Smooth muscle cell (in vitro differentiated cells): ENCODE measurements at regions not wholly inside any gene's neighbourhood (a gene's known extent, or its start where the extent isn't known, plus 50 kb on each side); places are given as distances from the start of the nearest gene placed in this dataset.

Source experiments
- DNase-seq: peaks from one replicate; lab custom pipeline; 2025; ENCODE audit not compliant: unreplicated experiment; lab: John Stamatoyannopoulos, UW
- H2AFZ ChIP-seq: fragments of 200-600 bp; sonication (generic); 2 replicates; pipeline ENCODE4 v1.6.0; 2016; ENCODE audit warnings: antibody characterized with exemption, low read depth, mild to moderate bottlenecking
- H3F3A ChIP-seq: fragments of 200-600 bp; sonication (generic); 2 replicates; pipeline ENCODE4 v1.6.0; 2017; ENCODE audit warnings: antibody characterized with exemption, low read depth
- H3K27ac ChIP-seq: fragments of 200-600 bp; sonication (generic); 2 replicates; pipeline ENCODE4 v1.5.1; 2016; ENCODE audit warnings: low read depth, mild to moderate bottlenecking
- H3K27me3 ChIP-seq: fragments of 200-600 bp; sonication (generic); 2 replicates; pipeline ENCODE4 v1.6.1; 2016; ENCODE audit warnings: low read depth, mild to moderate bottlenecking
- H3K36me3 ChIP-seq: fragments of 200-600 bp; sonication (generic); 2 replicates; pipeline ENCODE4 v1.5.1; 2016; ENCODE audit warnings: low read depth
- H3K4me1 ChIP-seq: fragments of 200-600 bp; sonication (generic); 2 replicates; pipeline ENCODE4 v1.5.1; 2016; ENCODE audit warnings: low read depth
- H3K4me2 ChIP-seq: fragments of 200-600 bp; sonication (generic); 2 replicates; pipeline ENCODE4 v1.6.0; 2016; ENCODE audit warnings: mild to moderate bottlenecking
- H3K4me3 ChIP-seq: fragments of 200-600 bp; sonication (generic); 2 replicates; pipeline ENCODE4 v1.5.1; 2016; ENCODE audit warnings: mild to moderate bottlenecking
- H3K79me2 ChIP-seq: fragments of 200-600 bp; sonication (generic); 2 replicates; pipeline ENCODE4 v1.6.0; 2016; ENCODE audit warnings: low read depth, mild to moderate bottlenecking
- H3K9ac ChIP-seq: fragments of 200-600 bp; sonication (generic); 2 replicates; pipeline ENCODE4 v1.6.0; 2016; ENCODE audit warnings: low read depth
- H3K9me3 ChIP-seq: fragments of 200-600 bp; sonication (generic); replicated peaks from 2 replicates; pipeline ENCODE4 v1.5.1; 2016; ENCODE audit warnings: low read depth
- H4K20me1 ChIP-seq: fragments of 200-600 bp; sonication (generic); 2 replicates; pipeline ENCODE4 v1.6.0; 2016; ENCODE audit warnings: low read depth
- WGBS: methylation state at CpG from one replicate; pipeline ENCODE4 v1.1.7; 2016; ENCODE audit warnings: low lambda C conversion rate; 5-methylcytosine and 5-hydroxymethylcytosine counted together
- TF ChIP-seq, protein P1 (sequence below): fragments of 200-600 bp; sonication (generic); IDR thresholded peaks from 2 replicates; pipeline ENCODE4 v1.5.1; 2017; ENCODE audit warnings: borderline replicate concordance, mild to moderate bottlenecking, antibody characterized with exemption; ENCODE audit not compliant: insufficient read depth, poor library complexity, severe bottlenecking

DNA sequence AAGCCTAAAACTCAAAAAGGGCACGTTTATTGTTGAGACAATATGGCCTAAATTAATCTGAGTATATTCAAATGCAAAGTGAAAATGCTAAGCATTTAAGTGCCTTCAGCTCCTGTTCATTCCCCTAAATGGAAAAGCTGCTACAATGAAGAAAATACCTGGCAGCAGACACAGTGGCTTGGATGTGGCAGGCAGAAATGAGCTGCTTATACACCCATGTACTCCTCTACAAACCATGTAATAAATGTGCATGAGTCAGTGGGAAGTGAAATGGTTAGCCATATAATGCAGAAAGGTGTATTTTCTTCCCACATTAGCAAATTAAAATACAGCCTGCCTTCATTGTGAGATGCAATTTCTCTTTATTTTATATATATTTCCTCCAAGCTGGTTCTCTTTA, 859.2 kb upstream of the SEMA6A start:
- DNase-seq, result no peak
- Histone ChIP-seq H3F3A (no peaks in the 10 kb centered on the region), H2AFZ (no peak overlapping the region), H3K79me2 (no peaks in the 10 kb centered on the region), H3K27ac (no peak overlapping the region), H3K36me3 (no peaks in the 10 kb centered on the region), H3K4me3 (no peak overlapping the region), H3K4me2 (no peak overlapping the region), H3K9ac (no peak overlapping the region), H3K27me3 (no peaks in the 10 kb centered on the region), H3K9me3 (no peaks in the 10 kb centered on the region), H3K4me1 (no peaks in the 10 kb centered on the region), H4K20me1 (no peaks in the 10 kb centered on the region)
- TF ChIP-seq, protein P1, sequence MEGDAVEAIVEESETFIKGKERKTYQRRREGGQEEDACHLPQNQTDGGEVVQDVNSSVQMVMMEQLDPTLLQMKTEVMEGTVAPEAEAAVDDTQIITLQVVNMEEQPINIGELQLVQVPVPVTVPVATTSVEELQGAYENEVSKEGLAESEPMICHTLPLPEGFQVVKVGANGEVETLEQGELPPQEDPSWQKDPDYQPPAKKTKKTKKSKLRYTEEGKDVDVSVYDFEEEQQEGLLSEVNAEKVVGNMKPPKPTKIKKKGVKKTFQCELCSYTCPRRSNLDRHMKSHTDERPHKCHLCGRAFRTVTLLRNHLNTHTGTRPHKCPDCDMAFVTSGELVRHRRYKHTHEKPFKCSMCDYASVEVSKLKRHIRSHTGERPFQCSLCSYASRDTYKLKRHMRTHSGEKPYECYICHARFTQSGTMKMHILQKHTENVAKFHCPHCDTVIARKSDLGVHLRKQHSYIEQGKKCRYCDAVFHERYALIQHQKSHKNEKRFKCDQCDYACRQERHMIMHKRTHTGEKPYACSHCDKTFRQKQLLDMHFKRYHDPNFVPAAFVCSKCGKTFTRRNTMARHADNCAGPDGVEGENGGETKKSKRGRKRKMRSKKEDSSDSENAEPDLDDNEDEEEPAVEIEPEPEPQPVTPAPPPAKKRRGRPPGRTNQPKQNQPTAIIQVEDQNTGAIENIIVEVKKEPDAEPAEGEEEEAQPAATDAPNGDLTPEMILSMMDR, result no peak
- WGBS, result 42% methylated on average over 1 of the region's 1 CpG

DNA sequence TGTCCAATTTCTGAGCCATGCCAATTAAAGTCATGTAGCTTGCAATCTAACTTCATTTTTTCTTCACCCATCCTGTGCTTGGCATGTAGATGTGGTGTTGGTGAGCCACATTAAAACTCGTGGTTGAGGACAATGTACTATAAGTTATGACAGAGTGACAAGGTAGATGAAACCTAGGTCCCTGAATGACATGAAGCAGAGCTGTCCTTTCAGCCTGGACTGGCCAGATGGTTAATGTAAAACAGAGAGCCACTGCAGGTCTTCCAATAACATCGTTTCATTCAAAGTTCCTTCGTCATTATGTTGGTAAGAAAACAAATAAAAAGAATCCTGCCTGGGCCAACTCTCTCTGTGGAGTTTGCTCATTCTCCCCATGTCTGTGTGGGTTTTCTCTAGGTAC, 856.5 kb upstream of the SEMA6A start:
- WGBS, result 80% methylated on average over 3 of the region's 3 CpGs

DNA sequence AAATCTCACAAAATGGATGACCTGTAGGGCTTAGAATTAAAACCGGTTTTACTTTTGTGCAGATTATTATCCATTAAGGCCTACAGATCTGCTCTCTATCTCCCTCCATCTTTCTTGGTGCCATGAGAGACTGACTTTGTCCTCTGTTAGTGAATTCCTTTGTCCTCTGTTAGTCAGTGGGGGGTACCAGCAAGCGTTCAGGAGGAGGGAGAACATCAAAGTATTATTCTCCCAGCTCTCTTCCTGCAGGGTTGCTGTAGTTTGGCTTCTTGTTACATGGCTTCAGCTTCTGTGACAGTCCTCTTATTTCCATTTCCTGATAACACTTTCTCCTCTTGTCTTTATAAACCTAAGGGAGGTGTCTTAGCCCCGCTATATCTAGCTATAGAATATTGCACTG, 850.5 kb upstream of the SEMA6A start:
- Histone ChIP-seq H4K20me1 (no peaks in the 10 kb centered on the region), H2AFZ (no peak overlapping the region), H3K79me2 (no peaks in the 10 kb centered on the region), H3F3A (no peaks in the 10 kb centered on the region), H3K4me1 (no peaks in the 10 kb centered on the region), H3K4me3 (no peak overlapping the region), H3K27me3 (no peaks in the 10 kb centered on the region), H3K36me3 (no peaks in the 10 kb centered on the region), H3K4me2 (no peak overlapping the region), H3K9ac (no peak overlapping the region), H3K9me3 (peaks cover 9% of the 10 kb centered on the region), H3K27ac (no peak overlapping the region)
- 70% methylated on average over 3 of the region's 3 CpGs for WGBS
- DNase-seq, result no peak
- TF ChIP-seq, protein P1, result no peak

More for the DNA sequence above, 856.5 kb upstream of the SEMA6A start:
- Histone ChIP-seq H3K4me2 (no peak overlapping the region), H3K36me3 (no peaks in the 10 kb centered on the region), H3K27ac (no peak overlapping the region), H3K9ac (no peak overlapping the region), H2AFZ (no peak overlapping the region), H3K79me2 (no peaks in the 10 kb centered on the region), H3K27me3 (no peaks in the 10 kb centered on the region), H3K4me3 (no peak overlapping the region), H3F3A (no peaks in the 10 kb centered on the region), H3K4me1 (no peaks in the 10 kb centered on the region), H4K20me1 (no peaks in the 10 kb centered on the region), H3K9me3 (no peaks in the 10 kb centered on the region)
- no peak for DNase-seq
- TF ChIP-seq, protein P1, result no peak

DNA sequence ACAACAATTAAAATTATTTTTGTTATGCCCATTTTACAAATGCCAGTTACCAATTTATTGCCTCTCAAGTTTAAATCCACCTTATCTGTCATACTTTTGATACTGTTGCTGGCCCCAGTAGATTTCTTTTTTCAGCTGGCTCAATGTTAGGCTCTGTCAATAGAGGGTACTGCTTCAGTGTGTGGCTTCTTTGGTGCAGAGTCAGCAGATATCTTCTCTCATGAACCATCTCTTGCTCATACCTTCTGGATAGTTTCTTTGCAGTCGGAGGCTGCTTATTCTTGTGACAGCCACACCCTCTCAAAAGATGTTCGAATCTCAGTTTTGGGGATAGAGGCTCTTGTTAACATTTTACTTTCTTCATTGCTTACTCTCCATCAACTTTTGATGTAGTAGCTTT, 849.9 kb upstream of the SEMA6A start:
- H3K4me1 ChIP-seq, result no peaks in the 10 kb centered on the region
- H3K9me3 ChIP-seq, result peaks cover 9% of the 10 kb centered on the region
- H3K9ac ChIP-seq, result no peak overlapping the region
- no peaks in the 10 kb centered on the region for H4K20me1 ChIP-seq
- H3K27me3 ChIP-seq, result no peaks in the 10 kb centered on the region
- DNase-seq, result no peak
- H3K27ac ChIP-seq, result no peak overlapping the region
- H3K4me3 ChIP-seq, result no peak overlapping the region
- no peak overlapping the region for H3K4me2 ChIP-seq
- H3F3A ChIP-seq, result no peaks in the 10 kb centered on the region
- no peaks in the 10 kb centered on the region for H3K36me3 ChIP-seq
- TF ChIP-seq, protein P1, result no peak
- 92% methylated on average over 2 of the region's 2 CpGs for WGBS
- no peak overlapping the region for H2AFZ ChIP-seq
- H3K79me2 ChIP-seq, result no peaks in the 10 kb centered on the region
